Gastrocnemius medialis (tissue), 4 donors: ENCODE measurements at regions not wholly inside any gene's neighbourhood (a gene's known extent, or its start where the extent isn't known, plus 50 kb on each side); places are given as distances from the start of the nearest gene placed in this dataset.

ENCODE experiments used
- ATAC-seq, 2 donors: fragments of 150-250 bp; one replicate each; pipeline ENCODE4 v1.9.1; 2016
- DNase-seq, 2 donors: peaks; one replicate each; pipeline ENCODE4 v3.0.0-alpha.2; 2019
- H3K27ac ChIP-seq, 4 donors: fragments of 200-600 bp; sonication (generic); 1 replicate in 1 of 4; 2 replicates in 3 of 4; pipeline ENCODE4 v1.5.1; 2016 to 2018; ENCODE audit warnings: mild to moderate bottlenecking in 2 of 4, moderate library complexity in 1 of 4
- H3K27me3 ChIP-seq, 3 donors: fragments of 200-600 bp; sonication (generic) in 2 of 3; 1 replicate in 1 of 3; 2 replicates in 2 of 3; pipeline versions ENCODE4 v1.5.1 to v1.6.0; 2016 to 2019; ENCODE audit warnings: mild to moderate bottlenecking in 1 of 3, moderate library complexity in 1 of 3
- H3K36me3 ChIP-seq, 2 donors: fragments of 200-600 bp; sonication (generic) in 1 of 2; one replicate each; pipeline ENCODE4 v1.5.1; 2017 to 2018
- H3K4me1 ChIP-seq, 2 donors: fragments of 200-600 bp; sonication (generic) in 1 of 2; one replicate each; pipeline ENCODE4 v1.5.1; 2016 to 2017; ENCODE audit warnings: mild to moderate bottlenecking in 2 of 2
- H3K4me3 ChIP-seq, 4 donors: fragments of 200-600 bp; sonication (generic) in 3 of 4; 1 replicate in 1 of 4; 2 replicates in 3 of 4; pipeline ENCODE4 v1.5.1; 2016 to 2019; ENCODE audit warnings: mild to moderate bottlenecking in 2 of 4
- H3K9me3 ChIP-seq, 3 donors: fragments of 200-600 bp; sonication (generic) in 2 of 3; 1 replicate in 1 of 3; 2 replicates in 2 of 3; pipeline ENCODE4 v1.5.1; 2016 to 2019
- POLR2A ChIP-seq, 2 donors: fragments of 450-650 bp; IDR thresholded peaks; one replicate each; pipeline ENCODE4 v1.6.1; 2017; ENCODE audit warnings: antibody characterized with exemption in 2 of 2, mild to moderate bottlenecking in 2 of 2, moderate library complexity in 2 of 2
- in situ Hi-C, 4 donors: fragments of 200-750 bp; cut with MboI; loops; one replicate each; pipeline versions ENCODE4 v1.15.0 to v1.8.0; 2017; ENCODE audit warnings: low sequenced_read_pairs in 4 of 4
- intact Hi-C: fragments of 100-400 bp; cut with DNase I; formaldehyde crosslinking; loops from one replicate; pipeline ENCODE4 v1.15.1; 2023; ENCODE audit warnings: low total_unique reads
- TF ChIP-seq, protein P1 (sequence below), 5 experiments: fragments of 450-650 bp in 3 of 5; fragments of 200-600 bp in 2 of 5; sonication (generic) in 2 of 5; IDR thresholded peaks in 4 of 5; conservative IDR thresholded peaks in 1 of 5; 1 replicate in 4 of 5; 2 replicates in 1 of 5; pipeline ENCODE4 v1.5.1; 2016 to 2019; ENCODE audit warnings: antibody characterized with exemption in 5 of 5, mild to moderate bottlenecking in 3 of 5, moderate library complexity in 3 of 5

DNA sequence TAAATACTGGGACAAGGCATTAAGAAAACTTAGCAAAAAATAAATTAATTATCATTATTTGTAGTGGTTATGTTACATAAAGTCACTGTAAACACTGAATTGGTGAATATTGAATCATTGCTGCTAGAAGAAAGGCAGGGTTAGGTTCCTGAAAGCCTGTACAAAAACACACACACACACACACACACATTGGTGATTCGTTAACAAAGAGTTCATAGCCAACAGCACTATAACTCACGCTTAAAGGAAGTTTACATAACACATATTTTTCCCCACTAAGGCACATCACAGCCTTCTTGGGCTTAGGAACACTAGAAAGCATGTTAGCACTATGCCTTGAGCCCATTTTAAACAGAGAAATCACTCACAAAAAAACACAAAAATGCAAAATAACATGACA, 690.0 kb upstream of the PIK3C3 start:
- no peak overlapping the region for H3K27ac ChIP-seq
- no peak overlapping the region for H3K4me3 ChIP-seq
- TF ChIP-seq, protein P1, sequence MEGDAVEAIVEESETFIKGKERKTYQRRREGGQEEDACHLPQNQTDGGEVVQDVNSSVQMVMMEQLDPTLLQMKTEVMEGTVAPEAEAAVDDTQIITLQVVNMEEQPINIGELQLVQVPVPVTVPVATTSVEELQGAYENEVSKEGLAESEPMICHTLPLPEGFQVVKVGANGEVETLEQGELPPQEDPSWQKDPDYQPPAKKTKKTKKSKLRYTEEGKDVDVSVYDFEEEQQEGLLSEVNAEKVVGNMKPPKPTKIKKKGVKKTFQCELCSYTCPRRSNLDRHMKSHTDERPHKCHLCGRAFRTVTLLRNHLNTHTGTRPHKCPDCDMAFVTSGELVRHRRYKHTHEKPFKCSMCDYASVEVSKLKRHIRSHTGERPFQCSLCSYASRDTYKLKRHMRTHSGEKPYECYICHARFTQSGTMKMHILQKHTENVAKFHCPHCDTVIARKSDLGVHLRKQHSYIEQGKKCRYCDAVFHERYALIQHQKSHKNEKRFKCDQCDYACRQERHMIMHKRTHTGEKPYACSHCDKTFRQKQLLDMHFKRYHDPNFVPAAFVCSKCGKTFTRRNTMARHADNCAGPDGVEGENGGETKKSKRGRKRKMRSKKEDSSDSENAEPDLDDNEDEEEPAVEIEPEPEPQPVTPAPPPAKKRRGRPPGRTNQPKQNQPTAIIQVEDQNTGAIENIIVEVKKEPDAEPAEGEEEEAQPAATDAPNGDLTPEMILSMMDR (IDR thresholded peaks at IDR 0.05 in 4 of 5, conservative IDR thresholded peaks at IDR 0.05 in 1 of 5): no peak
- TF ChIP-seq POLR2A (IDR thresholded peaks at IDR 0.05): no peak
- no peaks in the 10 kb centered on the region for H3K36me3 ChIP-seq
- in situ Hi-C loops (no loop called here), intact Hi-C loops (no loop called here)
- no peak for DNase-seq
- H3K9me3 ChIP-seq: no peaks in the 10 kb centered on the region
- no peaks in the 10 kb centered on the region for H3K27me3 ChIP-seq
- ATAC-seq: no peak
- no peaks in the 10 kb centered on the region for H3K4me1 ChIP-seq

GRCh38 chr18:41263956-41264355, 691.1 kb upstream of the PIK3C3 start:
- Histone ChIP-seq H3K27ac (no peak overlapping the region), H3K9me3 (no peaks in the 10 kb centered on the region), H3K27me3 (no peaks in the 10 kb centered on the region), H3K36me3 (no peaks in the 10 kb centered on the region), H3K4me3 (no peak overlapping the region), H3K4me1 (no peaks in the 10 kb centered on the region)
- ATAC-seq (no peak), DNase-seq (no peak)
- no peak for TF ChIP-seq POLR2A (IDR thresholded peaks at IDR 0.05)
- TF ChIP-seq, protein P1 (IDR thresholded peaks at IDR 0.05 in 4 of 5, conservative IDR thresholded peaks at IDR 0.05 in 1 of 5): no peak
- intact Hi-C loops: no loop called here
- in situ Hi-C loops: no loop called here

DNA sequence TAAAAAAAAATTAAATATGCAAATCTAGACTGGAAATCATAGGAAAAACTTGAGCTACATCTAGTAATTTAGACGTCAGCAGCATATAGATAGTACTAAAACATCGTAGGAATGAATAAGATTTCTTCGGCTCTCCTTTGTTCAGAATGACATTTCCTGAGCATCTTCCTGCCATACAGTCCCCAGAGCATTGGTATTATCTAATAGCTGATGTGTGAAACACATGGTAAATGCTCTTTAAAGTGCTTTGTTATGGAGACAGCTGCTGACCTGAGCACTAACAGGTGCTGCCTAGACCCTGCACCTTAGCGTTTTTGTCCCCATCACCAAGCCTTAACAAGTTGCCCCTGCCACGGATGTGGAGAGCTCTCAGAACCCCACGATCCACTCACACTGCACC, 692.3 kb upstream of the PIK3C3 start:
- ATAC-seq: no peak
- TF ChIP-seq, protein P1 (IDR thresholded peaks at IDR 0.05 in 4 of 5, conservative IDR thresholded peaks at IDR 0.05 in 1 of 5): no peak
- TF ChIP-seq POLR2A (IDR thresholded peaks at IDR 0.05): no peak
- H3K27me3 ChIP-seq: no peaks in the 10 kb centered on the region
- H3K4me1 ChIP-seq: no peaks in the 10 kb centered on the region
- H3K9me3 ChIP-seq: no peaks in the 10 kb centered on the region
- no peak for DNase-seq
- no peak overlapping the region for H3K4me3 ChIP-seq
- in situ Hi-C loops (no loop called here), intact Hi-C loops (no loop called here)
- H3K27ac ChIP-seq: no peak overlapping the region
- no peaks in the 10 kb centered on the region for H3K36me3 ChIP-seq

GRCh38 chr18:41244591-41245037, 710.4 kb upstream of the PIK3C3 start:
- TF ChIP-seq, protein P1 (IDR thresholded peaks at IDR 0.05 in 4 of 5, conservative IDR thresholded peaks at IDR 0.05 in 1 of 5): no peak
- TF ChIP-seq POLR2A (IDR thresholded peaks at IDR 0.05): no peak
- no peaks in the 10 kb centered on the region for H3K36me3 ChIP-seq
- in situ Hi-C loops (no loop called here), intact Hi-C loops (no loop called here)
- no peaks in the 10 kb centered on the region for H3K4me1 ChIP-seq
- H3K4me3 ChIP-seq: no peak overlapping the region
- H3K27me3 ChIP-seq: no peaks in the 10 kb centered on the region
- H3K27ac ChIP-seq: no peak overlapping the region
- no peaks in the 10 kb centered on the region for H3K9me3 ChIP-seq
- ATAC-seq (no peak), DNase-seq (no peak)

DNA sequence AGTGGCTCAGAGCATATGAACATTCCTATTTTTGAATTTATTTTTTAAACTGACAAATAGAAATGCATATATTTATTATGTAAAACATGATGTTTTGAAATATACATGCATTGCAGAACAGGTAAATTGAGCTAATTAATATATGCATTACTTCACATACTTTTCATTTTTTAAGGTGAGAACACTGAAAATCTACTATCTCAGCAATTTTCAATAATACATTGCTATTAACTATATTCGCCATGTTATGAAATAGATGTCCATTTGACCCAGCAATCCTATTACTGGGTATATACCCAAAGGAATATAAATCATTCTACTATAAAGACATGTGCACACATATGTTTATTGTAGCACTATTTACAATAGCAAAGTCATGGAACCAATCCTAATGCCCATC, 717.7 kb upstream of the PIK3C3 start:
- Histone ChIP-seq H3K4me3 (no peak overlapping the region), H3K36me3 (no peaks in the 10 kb centered on the region), H3K9me3 (no peaks in the 10 kb centered on the region), H3K27ac (no peak overlapping the region), H3K27me3 (no peaks in the 10 kb centered on the region), H3K4me1 (no peaks in the 10 kb centered on the region)
- in situ Hi-C loops: no loop called here
- no peak for TF ChIP-seq POLR2A (IDR thresholded peaks at IDR 0.05)
- TF ChIP-seq, protein P1 (IDR thresholded peaks at IDR 0.05 in 4 of 5, conservative IDR thresholded peaks at IDR 0.05 in 1 of 5): no peak
- DNase-seq (no peak), ATAC-seq (no peak)
- intact Hi-C loops: no loop called here
